ENCODE measurements at regions not wholly inside any gene's neighbourhood (a gene's known extent, or its start where the extent isn't known, plus 50 kb on each side); places are given as distances from the start of the nearest gene placed in this dataset.

DNA sequence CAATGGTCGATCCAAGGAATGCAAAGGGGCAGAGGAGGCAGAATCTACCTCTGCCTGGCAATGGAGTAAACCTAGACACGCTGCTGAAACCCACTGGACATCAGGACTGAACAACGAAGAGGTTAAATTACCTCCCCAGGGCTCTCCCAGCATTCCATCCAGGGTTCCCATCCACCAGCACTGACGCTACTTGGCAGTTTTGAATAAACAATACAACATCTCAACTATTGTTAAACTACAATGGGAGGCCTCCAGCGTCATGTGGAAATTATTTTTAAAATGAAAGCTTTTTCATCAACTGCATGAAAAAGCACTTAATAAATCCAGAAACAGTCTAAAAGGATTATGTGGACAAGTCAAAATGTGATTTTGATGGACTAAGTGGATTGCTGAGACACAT, 96.8 kb upstream of the NHSL1 start:
- Histone ChIP-seq H3K27ac (no peak overlapping the region), H3K36me3 (ENCODE audit: insufficient read depth) (no peaks in the 10 kb centered on the region), H3K4me1 (ENCODE audit: low read depth, poor library complexity, severe bottlenecking) (no peaks in the 10 kb centered on the region), H3K4me3 (IDR thresholded peaks at IDR 0.05; ENCODE audit: insufficient read depth, low read depth, low read length) (no peak overlapping the region), H2AFZ (ENCODE audit: low read depth) (no peak overlapping the region), H3K4me2 (no peak overlapping the region), H4K20me1 (ENCODE audit: insufficient read depth) (no peaks in the 10 kb centered on the region), H3K27me3 (ENCODE audit: insufficient read depth, low read depth) (no peaks in the 10 kb centered on the region), H3K9ac (no peak overlapping the region), H3K79me2 (ENCODE audit: insufficient read depth, low read depth) (no peaks in the 10 kb centered on the region)
- TF ChIP-seq, protein P1, sequence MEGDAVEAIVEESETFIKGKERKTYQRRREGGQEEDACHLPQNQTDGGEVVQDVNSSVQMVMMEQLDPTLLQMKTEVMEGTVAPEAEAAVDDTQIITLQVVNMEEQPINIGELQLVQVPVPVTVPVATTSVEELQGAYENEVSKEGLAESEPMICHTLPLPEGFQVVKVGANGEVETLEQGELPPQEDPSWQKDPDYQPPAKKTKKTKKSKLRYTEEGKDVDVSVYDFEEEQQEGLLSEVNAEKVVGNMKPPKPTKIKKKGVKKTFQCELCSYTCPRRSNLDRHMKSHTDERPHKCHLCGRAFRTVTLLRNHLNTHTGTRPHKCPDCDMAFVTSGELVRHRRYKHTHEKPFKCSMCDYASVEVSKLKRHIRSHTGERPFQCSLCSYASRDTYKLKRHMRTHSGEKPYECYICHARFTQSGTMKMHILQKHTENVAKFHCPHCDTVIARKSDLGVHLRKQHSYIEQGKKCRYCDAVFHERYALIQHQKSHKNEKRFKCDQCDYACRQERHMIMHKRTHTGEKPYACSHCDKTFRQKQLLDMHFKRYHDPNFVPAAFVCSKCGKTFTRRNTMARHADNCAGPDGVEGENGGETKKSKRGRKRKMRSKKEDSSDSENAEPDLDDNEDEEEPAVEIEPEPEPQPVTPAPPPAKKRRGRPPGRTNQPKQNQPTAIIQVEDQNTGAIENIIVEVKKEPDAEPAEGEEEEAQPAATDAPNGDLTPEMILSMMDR (conservative IDR thresholded peaks at IDR 0.05; ENCODE audit: low read depth, low read length) = no peak

DNA sequence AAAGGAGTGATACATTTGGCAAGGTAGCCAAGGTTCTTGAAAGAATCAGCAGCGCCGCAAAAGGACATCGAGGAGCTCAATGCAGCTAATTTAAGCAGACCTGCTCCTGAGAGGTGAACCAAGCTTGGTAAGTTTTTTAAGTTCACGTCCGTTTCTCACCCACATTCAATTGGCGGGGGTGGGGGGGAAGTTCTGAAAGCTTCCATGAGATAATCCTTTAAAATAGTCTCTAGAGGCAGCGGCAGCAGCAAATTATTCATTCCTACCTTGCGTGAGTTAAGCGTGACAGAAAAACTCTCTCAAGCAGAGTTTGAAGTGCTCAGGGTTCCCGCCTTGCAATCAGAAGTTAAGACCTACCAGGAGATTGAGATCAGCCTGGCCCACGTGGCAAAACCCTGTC, 97.3 kb upstream of the NHSL1 start:
- Histone ChIP-seq H3K9ac (no peak overlapping the region), H3K27me3 (ENCODE audit: insufficient read depth, low read depth) (no peaks in the 10 kb centered on the region), H4K20me1 (ENCODE audit: insufficient read depth) (no peaks in the 10 kb centered on the region), H3K4me3 (IDR thresholded peaks at IDR 0.05; ENCODE audit: insufficient read depth, low read depth, low read length) (no peak overlapping the region), H3K36me3 (ENCODE audit: insufficient read depth) (no peaks in the 10 kb centered on the region), H3K4me2 (no peak overlapping the region), H3K79me2 (ENCODE audit: insufficient read depth, low read depth) (no peaks in the 10 kb centered on the region), H2AFZ (ENCODE audit: low read depth) (no peak overlapping the region), H3K4me1 (ENCODE audit: low read depth, poor library complexity, severe bottlenecking) (no peaks in the 10 kb centered on the region), H3K27ac (no peak overlapping the region)
- TF ChIP-seq, protein P1 (conservative IDR thresholded peaks at IDR 0.05; ENCODE audit: low read depth, low read length) = no peak

DNA sequence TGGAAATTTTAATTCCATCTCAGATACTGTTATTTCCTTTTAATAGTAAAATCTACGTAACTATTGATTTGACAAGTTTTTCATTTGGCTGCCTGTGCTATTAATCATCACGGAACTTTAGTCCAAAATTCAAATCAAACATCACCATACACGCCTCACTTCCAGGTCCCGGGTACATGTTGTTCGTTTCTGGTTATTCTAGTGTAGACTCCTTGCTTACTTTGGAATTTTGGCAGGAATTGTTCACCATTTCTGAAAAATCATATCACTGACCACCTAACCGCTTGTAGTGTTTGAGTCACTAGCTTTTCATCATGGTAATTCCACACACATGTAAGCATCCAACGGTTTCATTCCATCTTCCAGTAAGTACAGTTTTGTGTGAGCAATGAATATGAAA, 98.0 kb upstream of the NHSL1 start:
- Histone ChIP-seq H3K4me2 (no peak overlapping the region), H3K9ac (no peak overlapping the region), H2AFZ (ENCODE audit: low read depth) (no peak overlapping the region), H3K36me3 (ENCODE audit: insufficient read depth) (no peaks in the 10 kb centered on the region), H4K20me1 (ENCODE audit: insufficient read depth) (no peaks in the 10 kb centered on the region), H3K27ac (no peak overlapping the region), H3K4me1 (ENCODE audit: low read depth, poor library complexity, severe bottlenecking) (no peaks in the 10 kb centered on the region), H3K27me3 (ENCODE audit: insufficient read depth, low read depth) (no peaks in the 10 kb centered on the region), H3K79me2 (ENCODE audit: insufficient read depth, low read depth) (no peaks in the 10 kb centered on the region), H3K4me3 (IDR thresholded peaks at IDR 0.05; ENCODE audit: insufficient read depth, low read depth, low read length) (no peak overlapping the region)
- TF ChIP-seq, protein P1 (conservative IDR thresholded peaks at IDR 0.05; ENCODE audit: low read depth, low read length) = no peak

DNA sequence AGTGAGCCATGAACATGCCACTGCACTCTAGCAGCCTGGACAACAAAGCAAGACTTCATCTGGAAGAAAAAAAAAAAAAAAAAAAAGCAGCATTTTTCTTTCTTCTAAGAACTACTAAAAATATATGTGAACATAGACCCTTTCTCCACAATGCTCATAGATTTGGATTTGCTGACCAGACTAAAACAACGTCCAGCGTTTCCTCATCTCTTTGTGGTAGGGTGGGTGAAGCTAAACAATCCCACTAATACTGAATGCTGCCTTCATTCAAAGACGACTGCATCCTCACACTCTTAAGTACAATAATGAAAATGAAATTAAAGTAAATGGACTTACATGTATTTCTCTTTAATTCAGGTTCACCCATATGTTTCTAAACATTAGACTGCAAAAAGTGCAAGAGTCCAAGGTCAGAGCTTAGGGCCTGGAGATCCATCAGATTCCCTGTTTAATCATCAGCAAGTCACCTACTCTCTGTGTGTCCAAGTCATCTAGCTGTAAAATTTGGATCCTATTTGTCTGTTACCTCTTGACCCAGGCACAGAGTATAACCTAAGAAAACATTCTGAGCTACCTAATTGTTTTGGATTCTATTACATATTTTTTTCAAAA, 99.4 kb upstream of the NHSL1 start:
- TF ChIP-seq, protein P1 (conservative IDR thresholded peaks at IDR 0.05; ENCODE audit: low read depth, low read length) = no peak
- Histone ChIP-seq H3K9ac (no peak overlapping the region), H2AFZ (ENCODE audit: low read depth) (no peak overlapping the region), H3K79me2 (ENCODE audit: insufficient read depth, low read depth) (no peaks in the 10 kb centered on the region), H3K36me3 (ENCODE audit: insufficient read depth) (no peaks in the 10 kb centered on the region), H3K4me1 (ENCODE audit: low read depth, poor library complexity, severe bottlenecking) (no peaks in the 10 kb centered on the region), H3K27me3 (ENCODE audit: insufficient read depth, low read depth) (no peaks in the 10 kb centered on the region), H4K20me1 (ENCODE audit: insufficient read depth) (no peaks in the 10 kb centered on the region), H3K4me3 (IDR thresholded peaks at IDR 0.05; ENCODE audit: insufficient read depth, low read depth, low read length) (no peak overlapping the region), H3K4me2 (no peak overlapping the region), H3K27ac (no peak overlapping the region)

Data from KMS-11 (cell line).